ENCODE measurements at regions not wholly inside any gene's neighbourhood (a gene's known extent, or its start where the extent isn't known, plus 50 kb on each side); places are given as distances from the start of the nearest gene placed in this dataset.
"Not testable (repeated sequence)": the region's sequence is repeated elsewhere in the genome, so short reads cannot be mapped to it uniquely, and the experiment has no call there.

DNA sequence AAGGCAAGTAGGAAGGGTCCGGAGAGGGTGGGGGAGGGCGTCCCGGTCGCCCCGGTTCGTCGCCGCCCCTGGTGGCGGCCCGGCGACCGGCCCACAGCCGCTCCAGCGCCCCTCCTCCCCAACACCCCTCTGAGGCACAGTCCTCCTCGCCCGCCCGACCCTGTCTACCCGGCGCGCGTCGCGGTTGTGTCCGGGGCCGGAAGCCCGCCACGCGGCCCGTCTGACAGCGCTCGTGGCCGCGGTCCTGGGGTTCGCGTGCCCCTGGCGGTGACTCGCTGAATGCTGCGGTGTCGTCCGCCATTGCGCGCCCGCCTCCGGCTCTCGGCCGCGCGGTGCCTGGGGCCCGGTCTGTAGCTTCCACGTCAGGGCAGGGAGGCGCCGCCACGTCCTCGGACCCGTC lies 335.3 kb upstream of the DEFB115 start:
- no peaks in the 10 kb centered on the region for H3K4me1 Mint-ChIP-seq
- no peak overlapping the region for H3K4me3 Mint-ChIP-seq
- no peaks in the 10 kb centered on the region for H3K36me3 Mint-ChIP-seq (ENCODE audit: low read depth)
- ATAC-seq (ENCODE audit: low read depth) (no peak), DNase-seq (no peak)
- no peaks in the 10 kb centered on the region for H3K27me3 Mint-ChIP-seq
- TF ChIP-seq, protein P1, sequence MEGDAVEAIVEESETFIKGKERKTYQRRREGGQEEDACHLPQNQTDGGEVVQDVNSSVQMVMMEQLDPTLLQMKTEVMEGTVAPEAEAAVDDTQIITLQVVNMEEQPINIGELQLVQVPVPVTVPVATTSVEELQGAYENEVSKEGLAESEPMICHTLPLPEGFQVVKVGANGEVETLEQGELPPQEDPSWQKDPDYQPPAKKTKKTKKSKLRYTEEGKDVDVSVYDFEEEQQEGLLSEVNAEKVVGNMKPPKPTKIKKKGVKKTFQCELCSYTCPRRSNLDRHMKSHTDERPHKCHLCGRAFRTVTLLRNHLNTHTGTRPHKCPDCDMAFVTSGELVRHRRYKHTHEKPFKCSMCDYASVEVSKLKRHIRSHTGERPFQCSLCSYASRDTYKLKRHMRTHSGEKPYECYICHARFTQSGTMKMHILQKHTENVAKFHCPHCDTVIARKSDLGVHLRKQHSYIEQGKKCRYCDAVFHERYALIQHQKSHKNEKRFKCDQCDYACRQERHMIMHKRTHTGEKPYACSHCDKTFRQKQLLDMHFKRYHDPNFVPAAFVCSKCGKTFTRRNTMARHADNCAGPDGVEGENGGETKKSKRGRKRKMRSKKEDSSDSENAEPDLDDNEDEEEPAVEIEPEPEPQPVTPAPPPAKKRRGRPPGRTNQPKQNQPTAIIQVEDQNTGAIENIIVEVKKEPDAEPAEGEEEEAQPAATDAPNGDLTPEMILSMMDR (IDR thresholded peaks at IDR 0.05) = no peak
- H3K9me3 Mint-ChIP-seq = peaks cover 31% of the 10 kb centered on the region
- CTCF ChIA-PET = no interaction called here
- intact Hi-C loops (cut with micrococcal nuclease) = no loop called here
- POLR2A ChIA-PET = no interaction called here
- no peak overlapping the region for H3K27ac Mint-ChIP-seq

DNA sequence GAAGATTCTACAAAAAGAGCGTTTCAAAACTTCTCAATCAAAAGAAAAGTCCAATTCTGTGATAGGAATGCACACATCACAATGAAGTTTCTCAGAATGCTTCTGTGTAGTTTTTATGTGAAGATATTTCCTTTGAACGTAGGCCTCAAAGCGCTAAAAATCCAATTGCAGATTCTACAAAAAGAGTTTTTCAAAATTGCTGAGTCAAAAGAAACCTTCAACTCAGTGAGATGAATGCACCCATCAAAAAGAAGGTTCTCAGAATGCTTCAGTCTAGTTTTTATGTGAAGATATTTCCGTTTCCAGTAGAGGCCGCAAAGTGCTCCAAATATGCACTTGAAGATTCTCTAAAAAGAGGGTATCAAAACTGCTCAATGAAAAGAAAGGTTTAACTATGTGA lies 319.7 kb upstream of the DEFB115 start:
- ATAC-seq (ENCODE audit: low read depth) = no peak
- H3K27ac Mint-ChIP-seq = no peak overlapping the region
- no peaks in the 10 kb centered on the region for H3K27me3 Mint-ChIP-seq

DNA sequence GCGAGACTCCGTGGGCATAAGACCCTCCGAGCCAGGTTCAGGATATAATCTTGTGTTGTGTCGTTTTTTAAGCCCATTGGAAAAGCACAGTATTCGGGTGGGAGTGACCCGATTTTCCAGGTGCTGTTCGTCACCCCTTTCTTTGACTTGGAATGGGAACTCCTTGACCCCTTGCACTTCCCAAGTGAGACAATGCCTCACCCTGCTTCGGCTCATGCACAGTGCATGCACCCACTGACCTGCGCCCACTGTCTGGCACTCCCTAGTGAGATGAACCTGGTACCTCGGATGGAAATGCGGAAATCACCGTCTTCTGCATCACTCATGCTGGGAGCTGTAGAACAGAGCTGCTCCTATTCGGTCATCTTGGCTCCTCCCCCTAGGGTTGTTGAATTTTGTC lies 307.7 kb upstream of the DEFB115 start:
- intact Hi-C loops (cut with micrococcal nuclease) = no loop called here
- peaks cover 6% of the 10 kb centered on the region for H3K9me3 Mint-ChIP-seq
- no peaks in the 10 kb centered on the region for H3K36me3 Mint-ChIP-seq (ENCODE audit: low read depth)
- CTCF ChIA-PET = no interaction called here
- no peak overlapping the region for H3K27ac Mint-ChIP-seq
- DNase-seq = no peak
- no peaks in the 10 kb centered on the region for H3K27me3 Mint-ChIP-seq
- ATAC-seq (ENCODE audit: low read depth) = no peak
- POLR2A ChIA-PET = no interaction called here
- H3K4me1 Mint-ChIP-seq = no peaks in the 10 kb centered on the region
- H3K4me3 Mint-ChIP-seq = no peak overlapping the region
- TF ChIP-seq, protein P1 (IDR thresholded peaks at IDR 0.05) = no peak

More for the DNA sequence above, 319.7 kb upstream of the DEFB115 start:
- CTCF ChIA-PET = no interaction called here
- POLR2A ChIA-PET = no interaction called here
- no peak overlapping the region for H3K4me3 Mint-ChIP-seq
- peaks cover 14% of the 10 kb centered on the region for H3K9me3 Mint-ChIP-seq
- TF ChIP-seq, protein P1 (IDR thresholded peaks at IDR 0.05) = no peak
- no peaks in the 10 kb centered on the region for H3K36me3 Mint-ChIP-seq (ENCODE audit: low read depth)
- no peaks in the 10 kb centered on the region for H3K4me1 Mint-ChIP-seq
- intact Hi-C loops (cut with micrococcal nuclease) = no loop called here
- no peak for DNase-seq

DNA sequence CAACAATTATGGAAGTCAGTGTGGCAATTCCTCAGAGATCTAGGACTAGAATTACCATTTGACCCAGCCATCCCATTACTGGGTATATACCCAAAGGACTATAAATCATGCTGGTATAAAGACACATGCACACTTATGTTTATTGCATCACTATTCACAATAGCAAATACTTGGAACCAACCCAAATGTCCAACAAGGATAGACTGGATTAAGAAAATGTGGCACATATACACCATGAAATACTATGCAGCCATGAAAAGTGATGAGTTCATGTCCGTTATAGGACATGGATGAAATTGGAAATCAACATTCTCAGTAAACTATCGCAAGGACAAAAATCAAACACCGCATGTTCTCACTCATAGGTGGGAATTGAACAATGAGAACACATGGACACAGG lies 306.4 kb upstream of the DEFB115 start:
- H3K9me3 Mint-ChIP-seq; H3K4me1 Mint-ChIP-seq; H3K27ac Mint-ChIP-seq; CTCF ChIA-PET; POLR2A ChIA-PET; DNase-seq; H3K4me3 Mint-ChIP-seq; H3K36me3 Mint-ChIP-seq (ENCODE audit: low read depth); ATAC-seq (ENCODE audit: low read depth); intact Hi-C loops (cut with micrococcal nuclease); H3K27me3 Mint-ChIP-seq: not testable (repeated sequence)

DNA sequence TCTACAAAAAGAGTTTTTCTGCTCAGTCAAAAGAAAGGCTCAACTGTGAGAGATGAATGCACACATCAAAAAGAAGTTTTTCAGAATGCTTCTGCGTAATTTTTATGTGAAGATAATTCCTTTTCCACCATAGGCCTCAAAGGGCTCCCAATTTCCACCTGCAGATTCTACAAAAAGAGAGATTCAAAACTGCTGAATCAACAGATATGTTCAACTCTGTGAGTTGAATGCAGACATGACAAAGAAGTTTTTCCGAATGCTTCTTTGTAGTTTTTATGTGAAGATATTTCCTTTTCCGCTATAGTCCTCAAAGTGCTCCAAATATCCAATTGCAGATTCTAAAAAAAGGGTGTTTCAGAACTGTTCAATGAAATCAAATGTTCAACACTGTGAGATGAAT lies 300.8 kb upstream of the DEFB115 start:
- POLR2A ChIA-PET; H3K27me3 Mint-ChIP-seq; intact Hi-C loops (cut with micrococcal nuclease); H3K27ac Mint-ChIP-seq; H3K36me3 Mint-ChIP-seq (ENCODE audit: low read depth); H3K9me3 Mint-ChIP-seq; CTCF ChIA-PET; ATAC-seq (ENCODE audit: low read depth); H3K4me3 Mint-ChIP-seq; DNase-seq; H3K4me1 Mint-ChIP-seq: not testable (repeated sequence)

DNA sequence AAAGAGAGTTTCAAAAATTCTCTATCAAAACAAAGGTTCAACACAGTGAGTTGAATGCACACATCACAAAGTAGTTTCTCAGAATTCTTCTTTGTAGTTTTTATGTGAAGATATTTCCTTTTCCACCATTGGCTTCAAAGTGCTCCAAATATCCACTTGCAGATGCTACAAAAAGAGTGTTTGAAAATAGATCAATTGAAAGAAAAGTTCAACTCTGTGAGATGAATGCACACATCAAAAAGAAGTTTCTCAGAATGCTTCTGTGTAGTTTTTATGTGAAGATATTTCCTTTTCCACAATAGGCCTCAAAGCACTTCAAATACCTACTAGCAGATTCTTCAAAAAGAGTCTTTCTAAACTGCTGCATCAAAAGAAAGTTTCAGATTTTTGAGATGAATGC lies 298.3 kb upstream of the DEFB115 start:
- H3K4me3 Mint-ChIP-seq; H3K36me3 Mint-ChIP-seq (ENCODE audit: low read depth); DNase-seq; CTCF ChIA-PET; H3K27me3 Mint-ChIP-seq; H3K27ac Mint-ChIP-seq; H3K4me1 Mint-ChIP-seq; H3K9me3 Mint-ChIP-seq; POLR2A ChIA-PET; intact Hi-C loops (cut with micrococcal nuclease); ATAC-seq (ENCODE audit: low read depth): not testable (repeated sequence)

DNA sequence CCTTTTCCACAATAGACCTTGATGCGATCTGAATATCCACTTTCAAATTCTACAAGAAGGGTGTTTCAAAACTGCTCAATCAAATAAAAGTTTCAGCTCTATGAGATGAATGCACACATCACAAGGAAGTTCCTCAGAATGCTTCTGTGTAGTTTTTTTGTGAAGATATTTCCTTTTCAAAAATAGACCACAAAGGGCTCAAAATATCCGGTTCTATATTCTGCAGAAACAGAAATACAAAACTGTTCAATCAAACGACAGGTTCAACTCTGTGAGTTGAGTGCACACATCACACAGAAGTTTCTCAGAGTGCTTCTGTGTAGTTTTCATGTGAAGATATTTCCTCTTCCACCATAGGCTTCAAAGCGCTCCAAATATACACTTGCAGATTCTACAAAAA lies 293.9 kb upstream of the DEFB115 start:
- no peaks in the 10 kb centered on the region for H3K36me3 Mint-ChIP-seq (ENCODE audit: low read depth)
- peaks cover 7% of the 10 kb centered on the region for H3K9me3 Mint-ChIP-seq
- TF ChIP-seq, protein P1 (IDR thresholded peaks at IDR 0.05) = no peak
- H3K4me3 Mint-ChIP-seq = no peak overlapping the region
- ATAC-seq (ENCODE audit: low read depth) (no peak), DNase-seq (no peak)
- intact Hi-C loops (cut with micrococcal nuclease) = no loop called here
- no peaks in the 10 kb centered on the region for H3K4me1 Mint-ChIP-seq
- no peaks in the 10 kb centered on the region for H3K27me3 Mint-ChIP-seq
- POLR2A ChIA-PET = no interaction called here
- CTCF ChIA-PET = no interaction called here
- H3K27ac Mint-ChIP-seq = no peak overlapping the region

DNA sequence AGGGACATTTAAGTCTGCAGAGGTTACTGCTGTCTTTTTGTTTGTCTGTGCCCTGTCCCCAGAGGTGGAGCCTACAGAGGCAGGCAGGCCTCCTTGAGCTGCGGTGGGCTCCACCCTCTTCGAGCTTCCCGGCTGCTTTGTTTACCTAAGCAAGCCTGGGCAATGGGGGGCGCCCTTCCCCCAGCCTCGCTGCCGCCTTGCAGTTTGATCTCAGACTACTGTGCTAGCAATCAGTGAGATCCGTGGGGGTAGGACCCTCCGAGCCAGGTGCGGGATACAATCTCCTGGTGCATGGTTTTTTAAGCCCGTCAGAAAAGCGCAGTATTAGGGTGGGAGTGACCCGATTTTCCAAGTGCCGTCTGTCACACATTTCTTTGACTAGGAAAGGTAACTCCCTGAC lies 281.6 kb upstream of the DEFB115 start:
- ATAC-seq (ENCODE audit: low read depth); H3K27me3 Mint-ChIP-seq; POLR2A ChIA-PET; intact Hi-C loops (cut with micrococcal nuclease); CTCF ChIA-PET; DNase-seq; H3K27ac Mint-ChIP-seq; H3K4me3 Mint-ChIP-seq; H3K36me3 Mint-ChIP-seq (ENCODE audit: low read depth); H3K4me1 Mint-ChIP-seq: not testable (repeated sequence)
- peaks cover 16% of the 10 kb centered on the region for H3K9me3 Mint-ChIP-seq
